GM21723 (cell line): ENCODE measurements at regions not wholly inside any gene's neighbourhood (a gene's known extent, or its start where the extent isn't known, plus 50 kb on each side); places are given as distances from the start of the nearest gene placed in this dataset.
"Not testable (repeated sequence)": the region's sequence is repeated elsewhere in the genome, so short reads cannot be mapped to it uniquely, and the experiment has no call there.

Source experiments
- ATAC-seq: cut with Tn5 transposase; IDR thresholded peaks from one replicate; pipeline ENCODE4 v1.9.1; 2021; ENCODE audit warnings: mild to moderate bottlenecking, moderate library complexity; ENCODE audit not compliant: unreplicated experiment

GRCh38 chr15:21774760-21775159 is 102.8 kb downstream of the POTEB start:
- not testable (repeated sequence) for ATAC-seq

GRCh38 chr15:21766524-21766923 is 111.0 kb downstream of the POTEB start:
- not testable (repeated sequence) for ATAC-seq

- ATAC-seq: not testable (repeated sequence)
Measured at GRCh38 chr15:21763756-21764155, 113.8 kb downstream of the POTEB start.

- ATAC-seq: not testable (repeated sequence)
Measured at GRCh38 chr15:21760250-21761023, 117.1 kb downstream of the POTEB start.

GRCh38 chr15:21759401-21760165 is 118.0 kb downstream of the POTEB start:
- ATAC-seq: not testable (repeated sequence)

GRCh38 chr15:21753838-21754237 is 123.7 kb downstream of the POTEB start:
- ATAC-seq: not testable (repeated sequence)

GRCh38 chr15:21752124-21752957 is 125.2 kb downstream of the POTEB start:
- ATAC-seq: not testable (repeated sequence)

- ATAC-seq: not testable (repeated sequence)
Measured at GRCh38 chr15:21749173-21749572, 128.4 kb downstream of the POTEB start.

GRCh38 chr15:21744245-21744915 is 133.2 kb downstream of the POTEB start:
- not testable (repeated sequence) for ATAC-seq

- ATAC-seq: peak; percentile 74
Measured at GRCh38 chr15:21742067-21742466, 135.5 kb downstream of the POTEB start.

GRCh38 chr15:21738003-21738402 is 139.5 kb downstream of the POTEB start:
- not testable (repeated sequence) for ATAC-seq

GRCh38 chr15:21736443-21736842 is 141.1 kb downstream of the POTEB start:
- not testable (repeated sequence) for ATAC-seq

GRCh38 chr15:21735837-21736236 is 141.7 kb downstream of the POTEB start:
- ATAC-seq: not testable (repeated sequence)

GRCh38 chr15:21735368-21735767 is 142.2 kb downstream of the POTEB start:
- ATAC-seq: not testable (repeated sequence)

GRCh38 chr15:21731496-21731895 is 146.0 kb downstream of the POTEB start:
- ATAC-seq: peak; percentile 61

GRCh38 chr15:21730427-21731405 is 146.8 kb downstream of the POTEB start:
- ATAC-seq: peak; percentile 72

- not testable (repeated sequence) for ATAC-seq
Measured at GRCh38 chr15:21724988-21725387, 152.5 kb downstream of the POTEB start.

- ATAC-seq: not testable (repeated sequence)
Measured at GRCh38 chr15:21721115-21721514, 156.4 kb downstream of the POTEB start.

- ATAC-seq: peak; percentile 78
Measured at GRCh38 chr15:21718779-21719178, 158.8 kb downstream of the POTEB start.
